A673 (cell line): ENCODE measurements at regions not wholly inside any gene's neighbourhood (a gene's known extent, or its start where the extent isn't known, plus 50 kb on each side); places are given as distances from the start of the nearest gene placed in this dataset.

Experiments
- BruUV-seq: library from RNA; stranded (reverse); fragments of 400-500 nt; replicated peaks from 2 replicates; lab custom pipeline; 2021; lab: Mats Ljungman, UMichigan
- CTCF ChIA-PET: fragments of 300-600 bp; sonication (Branson Sonifier 250); formaldehyde crosslinking; loops from one replicate; lab custom pipeline; 2022; ENCODE audit warnings: antibody characterized with exemption; lab: Charles Lee
- POLR2A ChIA-PET: fragments of 300-600 bp; sonication (Branson Sonifier 250); formaldehyde crosslinking; loops from one replicate; lab custom pipeline; 2022; ENCODE audit warnings: antibody characterized with exemption; ENCODE audit not compliant: low non-redundant PET; lab: Charles Lee
- DNase-seq: peaks from one replicate; pipeline ENCODE4 v3.0.0-alpha.2; 2015; ENCODE audit warnings: low spot score
- H3K27ac ChIP-seq: fragments of 200-600 bp; sonication (generic); 2 replicates; pipeline ENCODE4 v1.5.1; 2016; ENCODE audit warnings: mixed run types, low read depth, mild to moderate bottlenecking, mixed read lengths, antibody characterized with exemption, low read length; ENCODE audit not compliant: poor library complexity, severe bottlenecking
- H3K27me3 ChIP-seq: fragments of 200-600 bp; sonication (generic); replicated peaks from 2 replicates; pipeline ENCODE4 v1.6.1; 2017; ENCODE audit warnings: mixed run types, low read depth, mild to moderate bottlenecking, mixed read lengths, antibody characterized with exemption, low read length; ENCODE audit not compliant: insufficient read depth, poor library complexity
- H3K36me3 ChIP-seq: fragments of 200-600 bp; sonication (generic); 2 replicates; pipeline ENCODE4 v1.6.1; 2016; ENCODE audit warnings: mixed run types, mild to moderate bottlenecking, mixed read lengths, antibody characterized with exemption, low read length; ENCODE audit not compliant: insufficient read depth, poor library complexity, severe bottlenecking
- H3K4me1 ChIP-seq: fragments of 200-600 bp; sonication (generic); 2 replicates; pipeline ENCODE4 v1.6.1; 2017; ENCODE audit warnings: mixed run types, mild to moderate bottlenecking, mixed read lengths, antibody characterized with exemption, low read length; ENCODE audit not compliant: insufficient read depth, poor library complexity, severe bottlenecking
- H3K4me3 ChIP-seq: fragments of 200-600 bp; sonication (generic); 2 replicates; pipeline ENCODE4 v1.5.1; 2016; ENCODE audit warnings: low read depth, mixed run types, mild to moderate bottlenecking, mixed read lengths, low read length; ENCODE audit not compliant: poor library complexity, severe bottlenecking
- H3K9me3 ChIP-seq: fragments of 200-600 bp; sonication (generic); 2 replicates; pipeline ENCODE4 v1.6.1; 2016; ENCODE audit warnings: mixed run types, low read depth, mild to moderate bottlenecking, mixed read lengths, antibody characterized with exemption, low read length; ENCODE audit not compliant: poor library complexity, severe bottlenecking
- EZH2 ChIP-seq: fragments of 200-600 bp; sonication (generic); IDR thresholded peaks from 2 replicates; pipeline ENCODE4 v1.6.1; 2017; ENCODE audit warnings: borderline replicate concordance, low read depth, mild to moderate bottlenecking, mixed read lengths, antibody characterized with exemption, low read length; ENCODE audit not compliant: poor library complexity, severe bottlenecking
- intact Hi-C: fragments of 100-400 bp; cut with micrococcal nuclease; formaldehyde crosslinking; loops from one replicate; pipeline ENCODE4 v1.10.0; 2022; ENCODE audit not compliant: unreplicated experiment
- TF ChIP-seq, protein P1 (sequence below): fragments of 300-800, 200-600 bp; sonication (generic); conservative IDR thresholded peaks from 2 replicates; pipeline ENCODE4 v1.5.1; 2017; ENCODE audit warnings: low read depth, mild to moderate bottlenecking, antibody characterized with exemption, low read length, moderate library complexity, mixed read lengths

- no TSS peak for BruUV-seq
- CTCF ChIA-PET, result no interaction called here
Observed at GRCh38 chr1:182145441-182145840, 83.9 kb upstream of the ZNF648 start.

DNA sequence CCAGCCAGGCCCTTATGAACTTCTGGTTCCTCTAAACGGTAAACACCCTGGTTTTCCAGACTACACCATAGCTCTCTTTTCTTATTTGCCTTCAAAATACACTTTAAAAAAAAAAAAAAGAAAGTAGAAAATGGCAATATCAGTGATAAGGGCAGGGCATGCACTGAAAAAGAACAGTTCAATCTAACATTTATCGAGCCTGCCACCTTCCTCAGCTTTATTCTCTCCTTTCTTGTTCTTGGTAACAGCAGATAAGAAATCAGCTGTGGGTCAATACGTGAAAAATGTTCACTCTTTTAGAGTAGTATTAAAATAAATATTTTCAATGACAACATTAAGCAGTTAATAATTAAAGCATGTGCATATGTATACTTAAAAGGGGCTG, 83.1 kb upstream of the ZNF648 start:
- ChIA-PET CTCF (interaction anchor here (1.9 to 2.5 kb wide), 2 partner anchors 252 to 639 kb away, joined by 7 to 39 read pairs; no protein-coding TSS in a partner anchor), POLR2A (interaction anchor here (0.6 kb wide), 2 partner anchors 153 to 495 kb away, joined by 5 to 7 read pairs; no protein-coding TSS in a partner anchor)
- no peak overlapping the region for H3K27ac ChIP-seq
- H3K9me3 ChIP-seq, result no peaks in the 10 kb centered on the region
- no TSS peak for BruUV-seq
- no peak overlapping the region for H3K4me3 ChIP-seq
- H3K4me1 ChIP-seq, result no peaks in the 10 kb centered on the region
- H3K36me3 ChIP-seq, result no peaks in the 10 kb centered on the region
- no peaks in the 10 kb centered on the region for H3K27me3 ChIP-seq
- TF ChIP-seq, protein P1, sequence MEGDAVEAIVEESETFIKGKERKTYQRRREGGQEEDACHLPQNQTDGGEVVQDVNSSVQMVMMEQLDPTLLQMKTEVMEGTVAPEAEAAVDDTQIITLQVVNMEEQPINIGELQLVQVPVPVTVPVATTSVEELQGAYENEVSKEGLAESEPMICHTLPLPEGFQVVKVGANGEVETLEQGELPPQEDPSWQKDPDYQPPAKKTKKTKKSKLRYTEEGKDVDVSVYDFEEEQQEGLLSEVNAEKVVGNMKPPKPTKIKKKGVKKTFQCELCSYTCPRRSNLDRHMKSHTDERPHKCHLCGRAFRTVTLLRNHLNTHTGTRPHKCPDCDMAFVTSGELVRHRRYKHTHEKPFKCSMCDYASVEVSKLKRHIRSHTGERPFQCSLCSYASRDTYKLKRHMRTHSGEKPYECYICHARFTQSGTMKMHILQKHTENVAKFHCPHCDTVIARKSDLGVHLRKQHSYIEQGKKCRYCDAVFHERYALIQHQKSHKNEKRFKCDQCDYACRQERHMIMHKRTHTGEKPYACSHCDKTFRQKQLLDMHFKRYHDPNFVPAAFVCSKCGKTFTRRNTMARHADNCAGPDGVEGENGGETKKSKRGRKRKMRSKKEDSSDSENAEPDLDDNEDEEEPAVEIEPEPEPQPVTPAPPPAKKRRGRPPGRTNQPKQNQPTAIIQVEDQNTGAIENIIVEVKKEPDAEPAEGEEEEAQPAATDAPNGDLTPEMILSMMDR, result no peak
- no peak for TF ChIP-seq EZH2
- intact Hi-C loops, result no loop called here
- DNase-seq, result no peak

More at GRCh38 chr1:182145441-182145840, 83.9 kb upstream of the ZNF648 start:
- Histone ChIP-seq H3K4me1 (no peaks in the 10 kb centered on the region), H3K27me3 (no peaks in the 10 kb centered on the region), H3K9me3 (no peaks in the 10 kb centered on the region), H3K27ac (no peak overlapping the region), H3K4me3 (no peak overlapping the region), H3K36me3 (no peaks in the 10 kb centered on the region)
- DNase-seq, result no peak
- TF ChIP-seq, protein P1, result no peak
- TF ChIP-seq EZH2, result no peak
- POLR2A ChIA-PET, result no interaction called here
- intact Hi-C loops, result no loop called here

- intact Hi-C loops, result loop anchor here (1.0 kb wide), 1 partner anchor 252 kb away; no protein-coding TSS in a partner anchor
- Histone ChIP-seq H3K36me3 (no peaks in the 10 kb centered on the region), H3K4me1 (no peaks in the 10 kb centered on the region), H3K9me3 (no peaks in the 10 kb centered on the region), H3K4me3 (no peak overlapping the region), H3K27me3 (peaks cover 1% of the 10 kb centered on the region), H3K27ac (no peak overlapping the region)
- no TSS peak for BruUV-seq
- TF ChIP-seq, protein P1, result no peak
- no peak for TF ChIP-seq EZH2
- CTCF ChIA-PET, result interaction anchor here (1.1 to 2.5 kb wide), 4 partner anchors 31 to 640 kb away, joined by 3 to 39 read pairs (median 6); no protein-coding TSS in a partner anchor
- no peak for DNase-seq
- POLR2A ChIA-PET, result interaction anchor here (0.6 kb wide), 2 partner anchors 153 to 495 kb away, joined by 5 to 7 read pairs; no protein-coding TSS in a partner anchor
Observed at GRCh38 chr1:182143825-182144645, 82.5 kb upstream of the ZNF648 start.
